ENCODE measurements at regions not wholly inside any gene's neighbourhood (a gene's known extent, or its start where the extent isn't known, plus 50 kb on each side); places are given as distances from the start of the nearest gene placed in this dataset.

GRCh38 chr3:117651246-117651645 is 941.7 kb downstream of the TUSC7 start (continued):
- no peak for TF ChIP-seq SUZ12 (IDR thresholded peaks at IDR 0.05; ENCODE audit: low read length)
- TF ChIP-seq SP2 (IDR thresholded peaks at IDR 0.05; ENCODE audit: low read length), result no peak
